ENCODE measurements at regions not wholly inside any gene's neighbourhood (a gene's known extent, or its start where the extent isn't known, plus 50 kb on each side); places are given as distances from the start of the nearest gene placed in this dataset.

DNA sequence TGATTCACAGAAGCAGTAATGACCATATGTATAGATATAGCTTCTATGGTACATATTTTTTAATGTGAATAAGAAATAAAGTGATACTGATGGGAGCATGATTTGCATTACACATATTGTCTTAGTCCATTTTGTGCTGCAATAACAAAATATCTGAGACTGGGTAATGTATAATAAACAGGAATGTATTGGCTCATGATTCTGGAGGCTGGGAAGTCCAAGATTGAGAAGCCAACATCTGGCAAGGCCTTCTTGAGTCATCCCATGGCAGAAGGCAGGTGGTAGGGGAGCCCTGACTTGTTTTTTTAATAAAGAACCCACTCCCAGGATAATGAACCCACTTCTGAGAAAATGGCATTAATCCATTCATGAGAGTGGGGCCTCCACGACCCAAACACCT lies 185.6 kb upstream of the RREB1 start:
- no peak for TF ChIP-seq CTCF (IDR thresholded peaks at IDR 0.05)
- TF ChIP-seq POLR2A (IDR thresholded peaks at IDR 0.05), result no peak

Measured in body of pancreas (tissue), 4 donors.